H1 (cell line): ENCODE measurements at regions not wholly inside any gene's neighbourhood (a gene's known extent, or its start where the extent isn't known, plus 50 kb on each side); places are given as distances from the start of the nearest gene placed in this dataset.

Source experiments
- CHD1 ChIP-seq: IDR thresholded peaks from 2 replicates; pipeline ENCODE4 v1.6.1; 2012; ENCODE audit warnings: low read depth, low read length, improper control_type of control experiment
- CTCF ChIP-seq, 3 experiments: IDR thresholded peaks; 1 replicate in 2 of 3; 2 replicates in 1 of 3; pipeline versions ENCODE4 v1.5.1 to v1.6.1; 2011; ENCODE audit warnings: low read length in 3 of 3, mild to moderate bottlenecking in 3 of 3, inconsistent platforms in 2 of 3, low read depth in 1 of 3, moderate library complexity in 1 of 3; ENCODE audit not compliant: insufficient read depth in 1 of 3; ENCODE audit errors: control extremely low read depth in 1 of 3
- GABPA ChIP-seq: IDR thresholded peaks from 2 replicates; pipeline ENCODE4 v1.6.1; 2011; ENCODE audit warnings: mild to moderate bottlenecking, low read length, moderate library complexity, borderline replicate concordance; ENCODE audit not compliant: insufficient read depth
- POLR2A ChIP-seq, 2 experiments: IDR thresholded peaks; 1 replicate in 1 of 2; 2 replicates in 1 of 2; pipeline ENCODE4 v1.6.1; 2011; ENCODE audit warnings: low read depth in 2 of 2, low read length in 2 of 2, mild to moderate bottlenecking in 2 of 2; ENCODE audit errors: control extremely low read depth in 1 of 2
- USF2 ChIP-seq: IDR thresholded peaks from 2 replicates; pipeline ENCODE4 v1.6.1; 2011; ENCODE audit warnings: low read length, improper control_type of control experiment

- no peak for TF ChIP-seq USF2
- no peak for TF ChIP-seq CHD1
- TF ChIP-seq CTCF (IDR thresholded peaks at IDR 0.05; ENCODE audit: control extremely low read depth in 1 of 3, insufficient read depth in 1 of 3, low read depth in 1 of 3, low read length in 3 of 3): no peak
- no peak for TF ChIP-seq POLR2A (IDR thresholded peaks at IDR 0.05; ENCODE audit: control extremely low read depth in 1 of 2, low read depth in 2 of 2, low read length in 2 of 2)
- no peak for TF ChIP-seq GABPA
Observed at GRCh38 chr6:1018041-1018440, 293.9 kb upstream of the FOXQ1 start.
